ENCODE measurements at regions not wholly inside any gene's neighbourhood (a gene's known extent, or its start where the extent isn't known, plus 50 kb on each side); places are given as distances from the start of the nearest gene placed in this dataset.

GRCh38 chr9:119736491-119737454 lies 367.5 kb upstream of the BRINP1 start:
- TF ChIP-seq POLR2A (IDR thresholded peaks at IDR 0.05) = no peak
- TF ChIP-seq, protein P1, sequence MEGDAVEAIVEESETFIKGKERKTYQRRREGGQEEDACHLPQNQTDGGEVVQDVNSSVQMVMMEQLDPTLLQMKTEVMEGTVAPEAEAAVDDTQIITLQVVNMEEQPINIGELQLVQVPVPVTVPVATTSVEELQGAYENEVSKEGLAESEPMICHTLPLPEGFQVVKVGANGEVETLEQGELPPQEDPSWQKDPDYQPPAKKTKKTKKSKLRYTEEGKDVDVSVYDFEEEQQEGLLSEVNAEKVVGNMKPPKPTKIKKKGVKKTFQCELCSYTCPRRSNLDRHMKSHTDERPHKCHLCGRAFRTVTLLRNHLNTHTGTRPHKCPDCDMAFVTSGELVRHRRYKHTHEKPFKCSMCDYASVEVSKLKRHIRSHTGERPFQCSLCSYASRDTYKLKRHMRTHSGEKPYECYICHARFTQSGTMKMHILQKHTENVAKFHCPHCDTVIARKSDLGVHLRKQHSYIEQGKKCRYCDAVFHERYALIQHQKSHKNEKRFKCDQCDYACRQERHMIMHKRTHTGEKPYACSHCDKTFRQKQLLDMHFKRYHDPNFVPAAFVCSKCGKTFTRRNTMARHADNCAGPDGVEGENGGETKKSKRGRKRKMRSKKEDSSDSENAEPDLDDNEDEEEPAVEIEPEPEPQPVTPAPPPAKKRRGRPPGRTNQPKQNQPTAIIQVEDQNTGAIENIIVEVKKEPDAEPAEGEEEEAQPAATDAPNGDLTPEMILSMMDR (IDR thresholded peaks at IDR 0.05) = no peak
